ENCODE measurements at regions not wholly inside any gene's neighbourhood (a gene's known extent, or its start where the extent isn't known, plus 50 kb on each side); places are given as distances from the start of the nearest gene placed in this dataset.

- TF ChIP-seq USF1 (CRISPR knock-in tag; IDR thresholded peaks at IDR 0.05) (no peak), GRHL2 (CRISPR knock-in tag; IDR thresholded peaks at IDR 0.05; ENCODE audit: insufficient replicate concordance, severe bottlenecking) (no peak), GTF2I (CRISPR knock-in tag; conservative IDR thresholded peaks at IDR 0.05) (no peak), ZNF232 (CRISPR knock-in tag; IDR thresholded peaks at IDR 0.05) (no peak), E2F1 (CRISPR knock-in tag; IDR thresholded peaks at IDR 0.05) (no peak), AFF4 (CRISPR knock-in tag; IDR thresholded peaks at IDR 0.05; ENCODE audit: borderline replicate concordance) (no peak), E2F5 (CRISPR knock-in tag; IDR thresholded peaks at IDR 0.05) (no peak), RELA (CRISPR knock-in tag; IDR thresholded peaks at IDR 0.05; ENCODE audit: borderline replicate concordance) (no peak), ZNF512 (CRISPR knock-in tag; IDR thresholded peaks at IDR 0.05; ENCODE audit: borderline replicate concordance) (no peak), ZBTB43 (CRISPR knock-in tag; IDR thresholded peaks at IDR 0.05) (no peak), ATF3 (CRISPR knock-in tag; conservative IDR thresholded peaks at IDR 0.05) (no peak), FOXJ3 (CRISPR knock-in tag; IDR thresholded peaks at IDR 0.05; ENCODE audit: borderline replicate concordance) (no peak), TEAD4 (CRISPR knock-in tag; IDR thresholded peaks at IDR 0.05) (no peak), SP1 (CRISPR knock-in tag; conservative IDR thresholded peaks at IDR 0.05) (no peak), FOXK1 (CRISPR knock-in tag; IDR thresholded peaks at IDR 0.05) (no peak), ZSCAN18 (CRISPR knock-in tag; IDR thresholded peaks at IDR 0.05) (no peak), ZBTB21 (CRISPR knock-in tag; IDR thresholded peaks at IDR 0.05; ENCODE audit: borderline replicate concordance) (no peak)
- POLR2A ChIA-PET: no interaction called here
Measured at GRCh38 chr2:9772035-9772998, 71.0 kb upstream of the TAF1B start.

More at GRCh38 chr2:9772035-9772998, 71.0 kb upstream of the TAF1B start:
- Mint-ChIP-seq H3K36me3 (no peaks in the 10 kb centered on the region), H3K4me3 (no peak overlapping the region), H3K4me1 (peaks cover 36% of the 10 kb centered on the region), H3K27ac (no peak overlapping the region), H3K9me3 (no peaks in the 10 kb centered on the region; the same call in 1 of the 2 replicates), H3K27me3 (ENCODE audit: low read depth) (no peaks in the 10 kb centered on the region; the same call in 1 of the 2 replicates)
- CTCF ChIA-PET: interaction anchor here (1.4 to 8.8 kb wide), 4 partner anchors 13 to 325 kb away, joined by 3 to 130 read pairs (median 48); partner anchors contain the start of gene TAF1B
- ATAC-seq: no peak
- no peak for DNase-seq (ENCODE audit: low spot score)

Data from WTC11 (cell line).